ENCODE measurements at regions not wholly inside any gene's neighbourhood (a gene's known extent, or its start where the extent isn't known, plus 50 kb on each side); places are given as distances from the start of the nearest gene placed in this dataset.

- H3K4me1 ChIP-seq (ENCODE audit: insufficient read depth) = no peaks in the 10 kb centered on the region
- H3K36me3 ChIP-seq (ENCODE audit: insufficient read depth) = no peaks in the 10 kb centered on the region
- Mint-ChIP-seq H3K4me3 (no peak overlapping the region), H3K9me3 (peaks cover 83% of the 10 kb centered on the region), H3K27me3 (ENCODE audit: insufficient read depth, low read depth, poor library complexity) (no peaks in the 10 kb centered on the region), H3K27ac (no peak overlapping the region), H3K4me1 (no peaks in the 10 kb centered on the region), H3K36me3 (ENCODE audit: low read depth) (peaks cover 12% of the 10 kb centered on the region)
- H3F3A ChIP-seq (replicated peaks; ENCODE audit: low read depth) = no peaks in the 10 kb centered on the region
- no peak overlapping the region for H3K4me3 ChIP-seq
- H3K27me3 ChIP-seq (ENCODE audit: insufficient read depth) = no peaks in the 10 kb centered on the region
- no peak overlapping the region for H3K27ac ChIP-seq (ENCODE audit: low read depth)
- H4K20me1 ChIP-seq (replicated peaks; ENCODE audit: insufficient read depth) = no peaks in the 10 kb centered on the region
- H3K79me2 ChIP-seq (replicated peaks; ENCODE audit: insufficient read depth) = no peaks in the 10 kb centered on the region
- H2AFZ ChIP-seq = no peak overlapping the region
- no peaks in the 10 kb centered on the region for H3K9me2 ChIP-seq (ENCODE audit: insufficient read depth)
- DNase-seq (ENCODE audit: low spot score) = no peak
- TF ChIP-seq ZNF114 (CRISPR knock-in tag; IDR thresholded peaks at IDR 0.05) (no peak), EZH2 (IDR thresholded peaks at IDR 0.05; ENCODE audit: low read depth, unreplicated experiment) (no peak), CTCF (conservative IDR thresholded peaks at IDR 0.05; ENCODE audit: low read depth in 2 of 2) (no peak), NANOG (IDR thresholded peaks at IDR 0.05; ENCODE audit: borderline replicate concordance) (no peak), CREB1 (CRISPR knock-in tag; IDR thresholded peaks at IDR 0.05; ENCODE audit: low read depth) (no peak), ZNF331 (CRISPR knock-in tag; IDR thresholded peaks at IDR 0.05; ENCODE audit: low read depth) (no peak), STAT1 (IDR thresholded peaks at IDR 0.05; ENCODE audit: unreplicated experiment) (no peak)
- ATAC-seq = no peak
- no peak overlapping the region for H3K4me2 ChIP-seq
These were observed 65.6 kb upstream of the HS3ST4 start for GRCh38 chr16:25626172-25626571.

- Histone ChIP-seq H2AFZ (no peak overlapping the region), H3K36me3 (ENCODE audit: insufficient read depth) (no peaks in the 10 kb centered on the region), H3K4me2 (no peak overlapping the region), H3K27ac (ENCODE audit: low read depth) (no peak overlapping the region), H3K79me2 (replicated peaks; ENCODE audit: insufficient read depth) (no peaks in the 10 kb centered on the region), H3K27me3 (ENCODE audit: insufficient read depth) (no peaks in the 10 kb centered on the region), H3F3A (replicated peaks; ENCODE audit: low read depth) (no peaks in the 10 kb centered on the region), H3K4me3 (no peak overlapping the region), H3K9me2 (ENCODE audit: insufficient read depth) (no peaks in the 10 kb centered on the region), H4K20me1 (replicated peaks; ENCODE audit: insufficient read depth) (no peaks in the 10 kb centered on the region), H3K4me1 (ENCODE audit: insufficient read depth) (no peaks in the 10 kb centered on the region)
- TF ChIP-seq REST (IDR thresholded peaks at IDR 0.05; ENCODE audit: unreplicated experiment) (no peak), POLR2AphosphoS5 (IDR thresholded peaks at IDR 0.05; ENCODE audit: low read depth) (no peak), EZH2 (IDR thresholded peaks at IDR 0.05; ENCODE audit: low read depth, unreplicated experiment) (no peak), EZH2phosphoT487 (IDR thresholded peaks at IDR 0.05; ENCODE audit: unreplicated experiment) (no peak), CTCF (conservative IDR thresholded peaks at IDR 0.05; ENCODE audit: low read depth in 2 of 2) (no peak), ZNF331 (CRISPR knock-in tag; IDR thresholded peaks at IDR 0.05; ENCODE audit: low read depth) (no peak), ETS1 (IDR thresholded peaks at IDR 0.05) (no peak), JUNB (IDR thresholded peaks at IDR 0.05; ENCODE audit: unreplicated experiment) (no peak), ZNF114 (CRISPR knock-in tag; IDR thresholded peaks at IDR 0.05) (no peak)
- no peaks in the 10 kb centered on the region for H3K4me1 Mint-ChIP-seq
- peaks cover 12% of the 10 kb centered on the region for H3K36me3 Mint-ChIP-seq (ENCODE audit: low read depth)
- H3K9me3 Mint-ChIP-seq = peaks cover 86% of the 10 kb centered on the region
- ATAC-seq (no peak), DNase-seq (ENCODE audit: low spot score) (no peak)
- H3K27me3 Mint-ChIP-seq (ENCODE audit: insufficient read depth, low read depth, poor library complexity) = no peaks in the 10 kb centered on the region
- no peak overlapping the region for H3K4me3 Mint-ChIP-seq
- H3K27ac Mint-ChIP-seq = no peak overlapping the region
These were observed 66.1 kb upstream of the HS3ST4 start for GRCh38 chr16:25625620-25626019.

Measured in GM23338 (cell line).